ENCODE measurements at regions not wholly inside any gene's neighbourhood (a gene's known extent, or its start where the extent isn't known, plus 50 kb on each side); places are given as distances from the start of the nearest gene placed in this dataset.

DNA sequence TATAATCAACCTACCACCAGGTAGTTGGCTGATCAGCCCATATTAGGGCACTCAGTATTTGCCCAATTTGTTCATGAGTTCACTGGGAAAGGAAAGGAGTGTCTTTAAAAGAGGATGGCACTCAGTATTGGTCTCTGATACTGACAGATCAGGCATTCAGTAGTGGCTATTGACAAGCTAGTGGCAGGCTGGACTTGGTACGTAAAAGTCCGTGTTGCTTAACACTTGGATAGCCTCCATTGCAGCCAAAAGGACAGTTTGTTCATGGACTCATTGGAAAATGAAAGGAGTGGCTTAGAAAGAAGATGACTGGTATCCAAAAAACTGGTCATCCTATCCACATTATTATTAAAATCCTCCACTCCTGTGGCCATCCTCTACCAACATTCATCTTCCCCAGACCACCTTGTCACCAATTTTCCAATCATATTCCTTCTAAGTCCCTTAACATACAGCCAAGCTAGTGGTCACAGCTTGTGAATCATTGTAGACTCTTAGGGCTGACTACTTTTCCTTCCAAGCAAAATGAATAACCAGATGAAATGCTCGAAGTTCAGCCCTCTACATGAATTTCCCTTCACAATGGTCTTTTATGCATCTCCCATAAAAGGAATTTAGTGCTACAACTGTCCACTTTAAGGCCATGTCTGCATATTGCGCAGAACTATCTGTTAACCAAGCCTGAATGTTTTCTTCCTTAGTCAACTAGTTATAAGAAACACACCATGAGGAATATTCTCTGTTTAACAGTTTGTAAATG, 78.6 kb upstream of the MAGI2 start:
- Histone ChIP-seq H3K27me3 (ENCODE audit: control insufficient read depth in 3 of 3, insufficient read depth in 3 of 3, low read length in 3 of 3) (no peaks in the 10 kb centered on the region), H3K27ac (ENCODE audit: low read depth in 1 of 3, low read length in 2 of 3) (no peak overlapping the region), H3K4me3 (ENCODE audit: low read depth in 1 of 3, low read length in 3 of 3) (no peak overlapping the region), H3K36me3 (ENCODE audit: control insufficient read depth in 3 of 3, insufficient read depth in 2 of 3, low read depth in 1 of 3, low read length in 3 of 3) (no peaks in the 10 kb centered on the region), H3K4me1 (ENCODE audit: control insufficient read depth in 3 of 3, insufficient read depth in 2 of 3, low read depth in 1 of 3, low read length in 2 of 3) (no peaks in the 10 kb centered on the region), H3K9me3 (ENCODE audit: control insufficient read depth in 2 of 2, insufficient read depth in 1 of 2, low read depth in 1 of 2, low read length in 1 of 2) (no peaks in the 10 kb centered on the region)
- 77 to 83% (median 78%) methylated on average over 4 of the region's 4 CpGs for WGBS, 3 donors
- DNase-seq = no peak
- no peak for FAIRE-seq

DNA sequence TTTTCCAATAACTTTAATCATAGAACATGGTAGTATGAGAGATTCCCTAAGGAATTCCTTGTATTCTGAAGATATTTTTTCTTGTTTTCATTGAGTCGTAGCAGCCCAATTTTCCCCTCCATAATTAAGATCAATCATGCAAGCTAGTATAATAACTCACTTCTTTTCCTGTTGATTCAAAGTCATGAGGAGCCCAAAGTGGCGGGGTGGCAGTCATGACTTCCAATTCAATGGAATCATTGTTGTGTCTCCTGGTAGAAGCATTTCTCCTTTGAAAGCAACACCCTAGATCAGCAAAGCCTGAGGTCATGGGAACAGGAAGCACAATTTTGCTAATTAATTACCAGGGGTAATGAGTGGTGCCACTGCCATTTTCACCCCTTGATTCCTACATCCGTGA, 77.6 kb upstream of the MAGI2 start:
- H3K4me3 ChIP-seq (ENCODE audit: low read depth in 1 of 3, low read length in 3 of 3) = no peak overlapping the region
- H3K4me1 ChIP-seq (ENCODE audit: control insufficient read depth in 3 of 3, insufficient read depth in 2 of 3, low read depth in 1 of 3, low read length in 2 of 3) = no peaks in the 10 kb centered on the region
- no peaks in the 10 kb centered on the region for H3K27me3 ChIP-seq (ENCODE audit: control insufficient read depth in 3 of 3, insufficient read depth in 3 of 3, low read length in 3 of 3)
- FAIRE-seq (no peak), DNase-seq (no peak)
- H3K36me3 ChIP-seq (ENCODE audit: control insufficient read depth in 3 of 3, insufficient read depth in 2 of 3, low read depth in 1 of 3, low read length in 3 of 3) = no peaks in the 10 kb centered on the region
- H3K27ac ChIP-seq (ENCODE audit: low read depth in 1 of 3, low read length in 2 of 3) = no peak overlapping the region
- no peaks in the 10 kb centered on the region for H3K9me3 ChIP-seq (ENCODE audit: control insufficient read depth in 2 of 2, insufficient read depth in 1 of 2, low read depth in 1 of 2, low read length in 1 of 2)
- 75 to 88% (median 84%) methylated on average over 3 of the region's 3 CpGs for WGBS, 3 donors

DNA sequence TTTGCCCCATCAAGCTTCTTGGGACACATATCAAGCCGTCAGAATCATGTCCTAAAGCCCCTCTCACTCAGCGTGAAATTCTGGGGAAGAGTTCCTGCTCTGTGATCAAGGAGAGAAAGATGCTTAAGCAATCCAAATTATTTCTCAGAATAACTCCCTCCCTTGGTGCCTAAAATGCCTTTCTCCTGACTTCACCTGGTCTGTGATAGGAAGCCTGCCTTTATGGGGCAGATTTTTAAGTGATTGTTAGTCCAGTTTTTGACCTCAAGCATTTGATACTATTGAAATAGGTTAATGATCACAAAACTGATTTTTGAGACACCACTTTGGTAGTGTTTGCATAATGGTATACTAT, 76.4 kb upstream of the MAGI2 start:
- Histone ChIP-seq H3K36me3 (ENCODE audit: control insufficient read depth in 3 of 3, insufficient read depth in 2 of 3, low read depth in 1 of 3, low read length in 3 of 3) (no peaks in the 10 kb centered on the region), H3K4me1 (ENCODE audit: control insufficient read depth in 3 of 3, insufficient read depth in 2 of 3, low read depth in 1 of 3, low read length in 2 of 3) (no peaks in the 10 kb centered on the region), H3K9me3 (ENCODE audit: control insufficient read depth in 2 of 2, insufficient read depth in 1 of 2, low read depth in 1 of 2, low read length in 1 of 2) (no peaks in the 10 kb centered on the region), H3K27me3 (ENCODE audit: control insufficient read depth in 3 of 3, insufficient read depth in 3 of 3, low read length in 3 of 3) (no peaks in the 10 kb centered on the region), H3K27ac (ENCODE audit: low read depth in 1 of 3, low read length in 2 of 3) (no peak overlapping the region), H3K4me3 (ENCODE audit: low read depth in 1 of 3, low read length in 3 of 3) (no peak overlapping the region)
- WGBS, 3 donors = 60 to 87% (median 68%) methylated on average over 2 of the region's 2 CpGs
- DNase-seq = no peak
- FAIRE-seq = no peak

DNA sequence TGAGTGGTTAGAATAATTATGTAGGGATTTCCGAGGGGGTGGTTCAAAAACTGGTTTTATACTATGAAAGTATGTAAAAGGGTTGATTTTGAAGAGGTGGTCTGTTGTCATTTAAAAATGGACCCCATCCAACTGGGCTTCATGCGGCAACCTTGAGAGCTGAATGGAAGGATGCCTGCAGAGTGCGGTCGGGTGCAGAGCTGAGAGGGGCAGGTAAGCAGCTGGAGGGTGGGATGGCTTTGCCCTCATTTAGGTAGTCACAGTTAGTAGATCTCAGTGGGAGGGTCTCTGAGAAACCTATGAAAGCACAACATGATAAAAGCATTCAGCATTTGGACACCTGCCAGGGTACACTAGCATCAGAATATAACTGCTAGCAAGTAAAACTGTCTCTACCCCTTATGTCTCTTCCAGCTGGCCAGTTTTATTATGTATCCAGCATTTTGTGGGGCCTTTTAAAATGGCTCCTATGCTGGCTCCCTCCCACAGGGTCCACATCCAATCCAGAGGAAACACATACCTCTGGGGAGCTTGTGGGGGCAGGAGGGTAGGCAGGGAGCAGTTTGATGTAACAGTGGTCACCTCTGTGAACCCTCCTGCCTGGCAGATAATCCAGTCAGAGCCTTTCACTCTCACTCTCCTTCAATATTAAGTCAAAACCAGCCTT, 75.9 kb upstream of the MAGI2 start:
- no peaks in the 10 kb centered on the region for H3K36me3 ChIP-seq (ENCODE audit: control insufficient read depth in 3 of 3, insufficient read depth in 2 of 3, low read depth in 1 of 3, low read length in 3 of 3)
- no peaks in the 10 kb centered on the region for H3K9me3 ChIP-seq (ENCODE audit: control insufficient read depth in 2 of 2, insufficient read depth in 1 of 2, low read depth in 1 of 2, low read length in 1 of 2)
- 91 to 95% (median 92%) methylated on average over 4 of the region's 4 CpGs for WGBS, 3 donors
- no peak overlapping the region for H3K4me3 ChIP-seq (ENCODE audit: low read depth in 1 of 3, low read length in 3 of 3)
- H3K27me3 ChIP-seq (ENCODE audit: control insufficient read depth in 3 of 3, insufficient read depth in 3 of 3, low read length in 3 of 3) = no peaks in the 10 kb centered on the region
- no peak for FAIRE-seq
- DNase-seq = no peak
- no peaks in the 10 kb centered on the region for H3K4me1 ChIP-seq (ENCODE audit: control insufficient read depth in 3 of 3, insufficient read depth in 2 of 3, low read depth in 1 of 3, low read length in 2 of 3)
- H3K27ac ChIP-seq (ENCODE audit: low read depth in 1 of 3, low read length in 2 of 3) = no peak overlapping the region

DNA sequence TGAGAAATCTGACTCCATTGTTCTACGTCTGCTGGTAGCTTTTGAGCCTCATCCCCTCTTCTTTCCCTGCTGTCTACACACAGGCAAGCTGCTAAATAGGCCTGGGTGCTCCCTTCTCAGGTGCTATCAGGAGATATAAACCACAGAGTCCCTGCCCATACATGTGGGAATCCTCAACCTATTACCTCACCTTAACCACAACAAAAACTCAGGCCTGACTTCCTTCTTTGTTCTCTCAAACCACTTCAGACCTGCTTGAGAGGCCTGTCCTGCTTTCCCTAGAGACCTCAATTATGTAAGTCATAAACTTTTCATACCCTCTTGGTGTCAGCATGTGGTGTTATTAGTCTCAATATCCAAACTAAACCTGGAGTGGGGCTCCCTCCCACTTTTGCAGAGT, 75.0 kb upstream of the MAGI2 start:
- H3K27ac ChIP-seq (ENCODE audit: low read depth in 1 of 3, low read length in 2 of 3) = no peak overlapping the region
- FAIRE-seq (no peak), DNase-seq (no peak)
- no peaks in the 10 kb centered on the region for H3K36me3 ChIP-seq (ENCODE audit: control insufficient read depth in 3 of 3, insufficient read depth in 2 of 3, low read depth in 1 of 3, low read length in 3 of 3)
- 72 to 86% (median 80%) methylated on average over 1 of the region's 1 CpG for WGBS, 3 donors
- no peaks in the 10 kb centered on the region for H3K27me3 ChIP-seq (ENCODE audit: control insufficient read depth in 3 of 3, insufficient read depth in 3 of 3, low read length in 3 of 3)
- H3K4me3 ChIP-seq (ENCODE audit: low read depth in 1 of 3, low read length in 3 of 3) = no peak overlapping the region
- no peaks in the 10 kb centered on the region for H3K9me3 ChIP-seq (ENCODE audit: control insufficient read depth in 2 of 2, insufficient read depth in 1 of 2, low read depth in 1 of 2, low read length in 1 of 2)
- H3K4me1 ChIP-seq (ENCODE audit: control insufficient read depth in 3 of 3, insufficient read depth in 2 of 3, low read depth in 1 of 3, low read length in 2 of 3) = no peaks in the 10 kb centered on the region

DNA sequence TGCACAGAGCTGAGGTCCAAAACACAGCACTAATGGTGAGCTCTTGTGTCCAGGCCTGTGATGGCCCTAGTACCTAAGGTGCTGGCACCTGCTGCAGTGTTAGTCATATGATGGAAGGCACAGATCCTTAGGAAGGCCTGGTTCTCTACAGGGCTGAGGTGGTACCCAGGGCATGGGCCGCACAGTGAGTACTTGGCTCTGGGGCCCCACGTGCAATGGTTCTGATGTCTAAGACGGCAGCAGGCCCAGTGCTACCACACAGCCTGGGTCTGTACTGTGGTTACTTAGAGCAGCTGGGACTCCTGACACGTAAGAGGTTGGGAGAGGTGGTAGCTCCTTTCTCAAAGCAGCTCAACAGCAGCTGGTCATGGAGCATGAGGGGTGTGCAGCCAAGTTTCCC, 70.6 kb upstream of the MAGI2 start:
- no peak overlapping the region for H3K27ac ChIP-seq (ENCODE audit: low read depth in 1 of 3, low read length in 2 of 3)
- FAIRE-seq (no peak), DNase-seq (no peak)
- no peaks in the 10 kb centered on the region for H3K36me3 ChIP-seq (ENCODE audit: control insufficient read depth in 3 of 3, insufficient read depth in 2 of 3, low read depth in 1 of 3, low read length in 3 of 3)
- H3K4me1 ChIP-seq (ENCODE audit: control insufficient read depth in 3 of 3, insufficient read depth in 2 of 3, low read depth in 1 of 3, low read length in 2 of 3) = no peaks in the 10 kb centered on the region
- H3K9me3 ChIP-seq (ENCODE audit: control insufficient read depth in 2 of 2, insufficient read depth in 1 of 2, low read depth in 1 of 2, low read length in 1 of 2) = no peaks in the 10 kb centered on the region
- H3K27me3 ChIP-seq (ENCODE audit: control insufficient read depth in 3 of 3, insufficient read depth in 3 of 3, low read length in 3 of 3) = no peaks in the 10 kb centered on the region
- 83 to 93% (median 92%) methylated on average over 4 of the region's 4 CpGs for WGBS, 3 donors
- no peak overlapping the region for H3K4me3 ChIP-seq (ENCODE audit: low read depth in 1 of 3, low read length in 3 of 3)

DNA sequence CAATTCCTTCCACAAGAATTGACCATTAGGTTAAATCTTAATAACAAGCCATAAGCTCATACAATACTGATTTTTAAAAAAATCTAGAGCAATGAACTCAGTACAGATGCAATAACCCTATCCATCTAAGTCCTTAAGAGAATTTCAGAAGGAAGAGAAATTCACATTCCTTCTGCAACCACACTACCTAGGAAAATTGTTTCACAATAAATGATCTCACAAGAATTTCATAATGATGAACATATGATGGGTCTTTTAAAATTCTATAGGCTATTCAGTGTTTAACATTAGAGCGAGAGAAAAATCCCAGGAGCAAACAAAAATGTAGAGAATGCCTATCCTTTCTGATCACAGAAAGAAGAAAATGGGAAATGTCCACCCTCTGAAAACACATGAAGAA, 70.0 kb upstream of the MAGI2 start:
- Histone ChIP-seq H3K36me3 (ENCODE audit: control insufficient read depth in 3 of 3, insufficient read depth in 2 of 3, low read depth in 1 of 3, low read length in 3 of 3) (no peaks in the 10 kb centered on the region), H3K4me3 (ENCODE audit: low read depth in 1 of 3, low read length in 3 of 3) (no peak overlapping the region), H3K4me1 (ENCODE audit: control insufficient read depth in 3 of 3, insufficient read depth in 2 of 3, low read depth in 1 of 3, low read length in 2 of 3) (no peaks in the 10 kb centered on the region), H3K9me3 (ENCODE audit: control insufficient read depth in 2 of 2, insufficient read depth in 1 of 2, low read depth in 1 of 2, low read length in 1 of 2) (no peaks in the 10 kb centered on the region), H3K27ac (ENCODE audit: low read depth in 1 of 3, low read length in 2 of 3) (no peak overlapping the region), H3K27me3 (ENCODE audit: control insufficient read depth in 3 of 3, insufficient read depth in 3 of 3, low read length in 3 of 3) (no peaks in the 10 kb centered on the region)
- DNase-seq (no peak), FAIRE-seq (no peak)
- WGBS, 3 donors = 81 to 92% (median 81%) methylated on average over 1 of the region's 1 CpG

DNA sequence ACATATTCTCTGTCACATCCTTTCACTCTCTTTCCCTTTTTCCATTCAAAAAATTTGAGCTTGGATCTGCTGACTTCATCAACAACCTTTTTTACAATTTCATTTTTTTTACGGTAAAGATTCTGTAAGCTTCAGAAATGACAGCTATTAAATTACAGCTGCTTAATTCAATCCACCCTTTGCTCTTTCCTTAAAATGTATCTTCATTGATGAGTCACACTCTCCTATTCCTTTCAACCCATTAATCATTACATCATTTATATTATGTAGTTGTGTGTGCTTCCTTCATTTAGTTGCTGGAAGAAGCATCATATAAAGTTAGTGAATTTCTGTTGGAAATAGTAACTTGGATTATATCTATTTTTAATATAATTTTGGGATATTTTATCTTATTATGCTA, 67.1 kb upstream of the MAGI2 start:
- DNase-seq = no peak
- Histone ChIP-seq H3K27me3 (ENCODE audit: control insufficient read depth in 3 of 3, insufficient read depth in 3 of 3, low read length in 3 of 3) (no peaks in the 10 kb centered on the region), H3K27ac (ENCODE audit: low read depth in 1 of 3, low read length in 2 of 3) (no peak overlapping the region), H3K4me1 (ENCODE audit: control insufficient read depth in 3 of 3, insufficient read depth in 2 of 3, low read depth in 1 of 3, low read length in 2 of 3) (no peaks in the 10 kb centered on the region), H3K36me3 (ENCODE audit: control insufficient read depth in 3 of 3, insufficient read depth in 2 of 3, low read depth in 1 of 3, low read length in 3 of 3) (no peaks in the 10 kb centered on the region), H3K4me3 (ENCODE audit: low read depth in 1 of 3, low read length in 3 of 3) (no peak overlapping the region), H3K9me3 (ENCODE audit: control insufficient read depth in 2 of 2, insufficient read depth in 1 of 2, low read depth in 1 of 2, low read length in 1 of 2) (no peaks in the 10 kb centered on the region)
- 73 to 90% (median 82%) methylated on average over 1 of the region's 1 CpG for WGBS, 3 donors
- no peak for FAIRE-seq

DNA sequence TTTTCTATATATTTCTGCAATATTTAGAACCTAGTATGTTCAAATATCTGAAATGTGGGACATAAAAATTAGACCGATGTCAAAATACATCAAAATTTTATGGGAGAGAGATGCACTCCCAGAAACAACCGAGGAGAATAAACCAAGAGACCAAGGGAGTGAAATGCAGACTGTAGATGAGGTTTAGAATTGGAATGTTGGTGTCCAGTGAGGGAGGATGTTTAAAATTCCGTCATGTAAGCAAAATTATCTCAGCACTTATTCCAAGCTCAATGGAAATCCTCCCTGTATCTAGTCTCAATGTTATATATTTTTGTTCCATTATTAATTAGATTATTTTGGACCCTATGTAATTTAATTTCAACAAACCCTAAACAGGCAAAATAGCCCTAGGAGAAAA, 61.9 kb upstream of the MAGI2 start:
- Histone ChIP-seq H3K4me3 (ENCODE audit: low read depth in 1 of 3, low read length in 3 of 3) (no peak overlapping the region), H3K27me3 (ENCODE audit: control insufficient read depth in 3 of 3, insufficient read depth in 3 of 3, low read length in 3 of 3) (no peaks in the 10 kb centered on the region), H3K9me3 (ENCODE audit: control insufficient read depth in 2 of 2, insufficient read depth in 1 of 2, low read depth in 1 of 2, low read length in 1 of 2) (no peaks in the 10 kb centered on the region), H3K27ac (ENCODE audit: low read depth in 1 of 3, low read length in 2 of 3) (no peak overlapping the region), H3K4me1 (ENCODE audit: control insufficient read depth in 3 of 3, insufficient read depth in 2 of 3, low read depth in 1 of 3, low read length in 2 of 3) (no peaks in the 10 kb centered on the region), H3K36me3 (ENCODE audit: control insufficient read depth in 3 of 3, insufficient read depth in 2 of 3, low read depth in 1 of 3, low read length in 3 of 3) (no peaks in the 10 kb centered on the region)
- 73 to 81% (median 74%) methylated on average over 3 of the region's 3 CpGs for WGBS, 3 donors
- no peak for FAIRE-seq
- DNase-seq = no peak

Data from small intestine (tissue), 7 donors.